Renal pelvis (tissue), 1 donor: ENCODE measurements at regions not wholly inside any gene's neighbourhood (a gene's known extent, or its start where the extent isn't known, plus 50 kb on each side); places are given as distances from the start of the nearest gene placed in this dataset.

Experiments
- DNase-seq: peaks from one replicate; pipeline ENCODE4 v3.0.0-alpha.2; 2013

- no peak for DNase-seq
These were observed 59.6 kb upstream of the CDH13 start for GRCh38 chr16:82567175-82567574.

GRCh38 chr16:82563401-82563800, 63.4 kb upstream of the CDH13 start:
- no peak for DNase-seq

GRCh38 chr16:82562183-82562683, 64.5 kb upstream of the CDH13 start:
- DNase-seq, result no peak

- DNase-seq, result no peak
These were observed 65.9 kb upstream of the CDH13 start for GRCh38 chr16:82560805-82561325.

GRCh38 chr16:82544378-82545160, 82.2 kb upstream of the CDH13 start:
- no peak for DNase-seq

- no peak for DNase-seq
These were observed 84.1 kb upstream of the CDH13 start for GRCh38 chr16:82542714-82543113.

GRCh38 chr16:82541103-82541502, 85.7 kb upstream of the CDH13 start:
- DNase-seq, result no peak

GRCh38 chr16:82535764-82536163, 91.0 kb upstream of the CDH13 start:
- no peak for DNase-seq

GRCh38 chr16:82535262-82535661, 91.5 kb upstream of the CDH13 start:
- DNase-seq, result no peak

- no peak for DNase-seq
These were observed 93.6 kb upstream of the CDH13 start for GRCh38 chr16:82533189-82533588.

GRCh38 chr16:82530883-82531282, 95.9 kb upstream of the CDH13 start:
- DNase-seq, result no peak

- DNase-seq, result no peak
These were observed 99.7 kb upstream of the CDH13 start for GRCh38 chr16:82527101-82527500.

- DNase-seq, result no peak
These were observed 101.8 kb upstream of the CDH13 start for GRCh38 chr16:82524976-82525375.

GRCh38 chr16:82523815-82524214, 103.0 kb upstream of the CDH13 start:
- no peak for DNase-seq

GRCh38 chr16:82522026-82522425, 104.7 kb upstream of the CDH13 start:
- no peak for DNase-seq

- DNase-seq, result no peak
These were observed 108.0 kb upstream of the CDH13 start for GRCh38 chr16:82518811-82519210.

GRCh38 chr16:82514262-82514661, 112.5 kb upstream of the CDH13 start:
- no peak for DNase-seq

GRCh38 chr16:82510789-82511305, 115.9 kb upstream of the CDH13 start:
- DNase-seq, result no peak

- DNase-seq, result no peak
These were observed 116.9 kb upstream of the CDH13 start for GRCh38 chr16:82509691-82510430.

- peak; percentile 66 for DNase-seq
These were observed 119.8 kb upstream of the CDH13 start for GRCh38 chr16:82506692-82507670.

GRCh38 chr16:82504836-82505235, 121.9 kb upstream of the CDH13 start:
- peak; percentile 77 for DNase-seq

GRCh38 chr16:82499302-82499701, 127.5 kb upstream of the CDH13 start:
- no peak for DNase-seq
